RWPE1 (cell line): ENCODE measurements at regions not wholly inside any gene's neighbourhood (a gene's known extent, or its start where the extent isn't known, plus 50 kb on each side); places are given as distances from the start of the nearest gene placed in this dataset.
"Not testable (repeated sequence)": the region's sequence is repeated elsewhere in the genome, so short reads cannot be mapped to it uniquely, and the experiment has no call there.

Experiments
- CTCF ChIA-PET: fragments of 350-600 bp; sonication (Branson Sonifier 250); formaldehyde crosslinking; extraction: SDS; loops from one replicate; lab custom pipeline; 2021; lab: Yijun Ruan, JAX
- POLR2A ChIA-PET: fragments of 400-600 bp; formaldehyde crosslinking; extraction: SDS; loops from one replicate; lab custom pipeline; 2020; ENCODE audit warnings: antibody characterized with exemption; ENCODE audit not compliant: low non-redundant PET; lab: Yijun Ruan, JAX
- DNase-seq: peaks from one replicate; pipeline ENCODE4 v3.0.0; 2012; ENCODE audit warnings: low spot score
- H3K27ac ChIP-seq: fragments of 450-650 bp; 2 replicates; pipeline ENCODE4 v1.5.1; 2017
- TF ChIP-seq, protein P1 (sequence below): fragments of 450-650 bp; conservative IDR thresholded peaks from 2 replicates; pipeline ENCODE4 v1.5.1; 2017; ENCODE audit warnings: low read depth, mild to moderate bottlenecking

DNA sequence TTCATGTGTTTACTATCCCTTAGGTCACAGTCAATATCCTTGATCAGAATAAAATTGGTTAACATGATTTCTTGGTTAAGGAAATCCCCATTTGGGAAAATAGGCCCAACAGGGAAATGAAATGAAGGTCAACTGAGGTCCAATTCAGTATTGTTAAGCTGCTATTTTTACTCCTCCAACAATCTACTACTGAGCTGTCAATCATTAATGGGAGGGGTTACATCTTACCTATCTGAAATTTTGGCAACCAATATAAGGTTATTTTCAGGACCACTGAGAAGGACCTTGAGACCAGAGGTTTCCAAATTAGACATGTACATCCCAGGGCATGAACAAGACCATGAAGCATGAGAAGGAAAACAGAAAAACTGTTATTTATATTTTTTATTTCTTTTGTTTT is 64.2 kb upstream of the ALG13 start:
- no peak for DNase-seq
- CTCF ChIA-PET, result no interaction called here
- POLR2A ChIA-PET, result no interaction called here
- TF ChIP-seq, protein P1, sequence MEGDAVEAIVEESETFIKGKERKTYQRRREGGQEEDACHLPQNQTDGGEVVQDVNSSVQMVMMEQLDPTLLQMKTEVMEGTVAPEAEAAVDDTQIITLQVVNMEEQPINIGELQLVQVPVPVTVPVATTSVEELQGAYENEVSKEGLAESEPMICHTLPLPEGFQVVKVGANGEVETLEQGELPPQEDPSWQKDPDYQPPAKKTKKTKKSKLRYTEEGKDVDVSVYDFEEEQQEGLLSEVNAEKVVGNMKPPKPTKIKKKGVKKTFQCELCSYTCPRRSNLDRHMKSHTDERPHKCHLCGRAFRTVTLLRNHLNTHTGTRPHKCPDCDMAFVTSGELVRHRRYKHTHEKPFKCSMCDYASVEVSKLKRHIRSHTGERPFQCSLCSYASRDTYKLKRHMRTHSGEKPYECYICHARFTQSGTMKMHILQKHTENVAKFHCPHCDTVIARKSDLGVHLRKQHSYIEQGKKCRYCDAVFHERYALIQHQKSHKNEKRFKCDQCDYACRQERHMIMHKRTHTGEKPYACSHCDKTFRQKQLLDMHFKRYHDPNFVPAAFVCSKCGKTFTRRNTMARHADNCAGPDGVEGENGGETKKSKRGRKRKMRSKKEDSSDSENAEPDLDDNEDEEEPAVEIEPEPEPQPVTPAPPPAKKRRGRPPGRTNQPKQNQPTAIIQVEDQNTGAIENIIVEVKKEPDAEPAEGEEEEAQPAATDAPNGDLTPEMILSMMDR, result no peak
- H3K27ac ChIP-seq, result no peak overlapping the region

DNA sequence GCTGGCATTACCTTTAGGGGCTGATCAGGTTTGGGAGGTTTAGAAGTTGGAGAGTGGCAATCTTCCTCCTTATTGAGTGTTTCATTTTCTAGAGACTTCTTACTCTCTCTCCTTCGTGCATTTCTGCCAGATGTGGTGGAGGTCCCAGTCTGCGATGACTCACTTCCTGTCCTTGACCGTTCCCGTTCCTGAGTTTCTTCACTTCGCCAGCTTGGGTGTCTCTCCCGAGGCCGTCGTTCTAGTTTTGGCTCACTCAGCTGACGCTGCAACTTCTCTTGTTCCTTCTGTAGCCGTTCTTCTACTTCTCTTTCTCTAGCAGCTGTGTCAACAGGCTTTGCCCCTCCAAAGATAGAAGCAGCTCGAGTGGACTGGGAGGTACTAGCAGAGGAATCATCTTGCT is 60.9 kb upstream of the ALG13 start:
- POLR2A ChIA-PET, CTCF ChIA-PET, H3K27ac ChIP-seq, DNase-seq: not testable (repeated sequence)

DNA sequence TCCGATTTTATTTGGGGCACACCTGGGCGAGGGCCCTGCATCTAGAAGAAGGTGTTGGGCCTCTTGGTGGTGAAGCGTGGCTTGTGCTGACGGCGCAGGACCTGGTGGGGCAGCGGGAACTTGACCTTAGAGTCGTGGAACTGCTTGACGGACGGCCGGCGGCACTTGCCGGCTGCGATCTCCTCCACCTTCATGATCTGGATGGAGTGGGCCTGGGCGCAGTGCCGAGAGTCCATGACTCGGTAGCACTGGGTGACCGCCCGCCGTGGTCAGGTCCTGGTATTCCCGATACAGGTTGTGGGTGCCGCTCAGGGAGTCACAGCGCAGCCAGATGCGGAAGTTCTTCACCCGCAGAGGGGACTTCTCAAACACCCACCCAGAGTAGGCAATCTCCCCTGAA is 56.8 kb upstream of the ALG13 start:
- TF ChIP-seq, protein P1, result no peak
- ChIA-PET POLR2A (no interaction called here), CTCF (no interaction called here)

DNA sequence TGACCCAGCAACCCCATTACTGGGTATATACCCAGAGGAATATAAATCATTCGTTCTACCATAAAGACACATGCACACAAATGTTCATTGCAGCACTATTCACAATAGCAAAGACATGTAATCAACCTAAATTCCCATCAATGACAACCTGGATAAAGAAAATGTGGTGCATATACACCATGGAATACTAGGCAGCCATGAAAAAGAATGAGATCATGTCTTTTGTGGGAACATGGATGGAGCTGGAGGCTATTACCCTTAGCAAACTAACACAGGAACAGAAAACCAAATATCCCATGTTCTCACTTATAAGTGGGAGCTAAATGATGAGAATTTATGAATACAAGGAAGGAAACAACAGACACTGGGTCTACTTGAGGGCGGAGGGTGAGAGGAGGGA is 53.7 kb upstream of the ALG13 start:
- H3K27ac ChIP-seq, CTCF ChIA-PET, DNase-seq, POLR2A ChIA-PET: not testable (repeated sequence)

More for the DNA sequence above, 56.8 kb upstream of the ALG13 start:
- DNase-seq, result no peak
- H3K27ac ChIP-seq, result no peak overlapping the region
